ENCODE measurements at regions not wholly inside any gene's neighbourhood (a gene's known extent, or its start where the extent isn't known, plus 50 kb on each side); places are given as distances from the start of the nearest gene placed in this dataset.
"Not testable (repeated sequence)": the region's sequence is repeated elsewhere in the genome, so short reads cannot be mapped to it uniquely, and the experiment has no call there.

- peak; percentile 47 for DNase-seq (ENCODE audit: low spot score)
Measured at GRCh38 chr18:22816266-22817176, 116.6 kb upstream of the RBBP8 start.

DNA sequence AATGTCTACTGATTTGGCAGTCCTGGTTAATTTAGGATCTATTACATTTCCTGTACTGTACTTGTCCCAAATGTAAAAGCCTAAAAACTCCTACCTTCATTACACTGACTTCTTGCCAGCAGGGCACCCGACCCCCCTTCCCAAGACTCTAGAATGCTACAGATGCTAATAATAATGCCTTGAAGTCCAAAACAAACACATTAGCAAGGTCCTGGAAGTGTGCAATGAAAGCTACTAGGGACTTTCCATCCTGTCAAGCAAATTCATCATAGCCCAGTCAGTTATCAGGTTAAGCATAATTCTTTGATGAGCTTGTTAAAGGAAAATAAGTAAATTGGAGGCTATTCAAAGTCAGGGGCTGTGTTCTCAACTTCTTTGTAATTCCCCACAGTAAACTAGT is 115.3 kb upstream of the RBBP8 start:
- DNase-seq (ENCODE audit: low spot score): no peak

- peak; percentile 44 for DNase-seq (ENCODE audit: low spot score)
Measured at GRCh38 chr18:22822024-22822423, 111.1 kb upstream of the RBBP8 start.

- DNase-seq (ENCODE audit: low spot score): no peak
Measured at GRCh38 chr18:22822841-22823508, 110.2 kb upstream of the RBBP8 start.

- DNase-seq (ENCODE audit: low spot score): no peak
Measured at GRCh38 chr18:22826726-22827125, 106.4 kb upstream of the RBBP8 start.

DNA sequence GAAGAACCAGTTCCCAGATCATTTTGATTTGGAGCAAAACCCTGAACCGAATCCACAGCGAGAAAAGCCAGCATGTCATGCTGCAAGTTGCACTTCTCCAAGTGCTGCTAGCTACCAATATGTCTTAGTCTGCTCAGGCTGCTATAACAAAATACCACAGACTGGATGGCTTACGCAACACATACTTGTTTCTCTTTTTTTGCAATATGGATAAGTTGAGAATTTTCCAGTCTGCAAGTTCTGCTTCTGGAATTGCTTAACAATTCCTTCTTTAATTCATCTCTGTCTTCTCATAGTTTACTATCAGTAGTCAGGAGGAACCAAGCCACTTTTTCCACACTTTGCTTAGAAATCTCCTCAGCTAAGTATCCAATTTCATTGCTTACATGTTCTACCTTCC is 105.9 kb upstream of the RBBP8 start:
- no peak for DNase-seq (ENCODE audit: low spot score)

DNA sequence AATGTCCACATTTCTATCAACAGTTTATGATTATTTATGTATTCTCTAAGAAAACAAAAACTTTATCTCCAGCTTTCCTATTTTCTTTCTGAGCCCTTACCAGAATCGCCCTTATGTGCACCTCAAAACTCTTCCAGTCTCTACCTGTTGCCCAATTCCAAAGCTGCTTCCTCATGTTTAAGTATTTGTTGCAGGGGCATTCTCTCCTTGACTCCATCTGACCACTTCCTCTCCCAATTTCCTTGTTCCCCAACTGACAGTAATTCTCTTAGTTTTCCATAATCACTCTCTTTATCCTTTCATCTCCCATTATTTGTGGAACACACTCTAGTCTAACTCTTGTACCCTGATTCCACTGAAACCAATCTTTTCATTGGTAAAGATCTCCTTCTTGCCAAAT is 105.4 kb upstream of the RBBP8 start:
- no peak for DNase-seq (ENCODE audit: low spot score)

DNA sequence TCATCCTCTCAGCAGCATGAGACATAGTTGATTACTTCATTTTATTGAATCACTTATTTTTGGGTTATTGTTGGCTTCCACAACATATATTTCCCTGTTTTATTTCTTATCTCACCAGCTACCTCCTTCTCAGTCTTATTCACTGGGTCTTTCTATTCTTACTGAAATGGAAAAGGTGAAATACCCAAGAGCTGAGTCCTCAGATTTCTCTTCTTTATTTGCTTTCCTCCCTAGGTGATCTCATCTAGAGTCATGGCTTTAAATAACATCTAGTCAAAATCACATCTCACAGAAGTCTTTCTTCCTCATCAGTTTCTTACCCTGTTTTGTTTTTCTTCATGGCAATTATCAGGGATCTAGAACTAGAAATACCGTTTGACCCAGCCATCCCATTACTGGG is 105.0 kb upstream of the RBBP8 start:
- DNase-seq (ENCODE audit: low spot score): no peak

- DNase-seq (ENCODE audit: low spot score): not testable (repeated sequence)
Measured at GRCh38 chr18:22828583-22828982, 104.5 kb upstream of the RBBP8 start.

- no peak for DNase-seq (ENCODE audit: low spot score)
Measured at GRCh38 chr18:22829781-22830180, 103.3 kb upstream of the RBBP8 start.

DNA sequence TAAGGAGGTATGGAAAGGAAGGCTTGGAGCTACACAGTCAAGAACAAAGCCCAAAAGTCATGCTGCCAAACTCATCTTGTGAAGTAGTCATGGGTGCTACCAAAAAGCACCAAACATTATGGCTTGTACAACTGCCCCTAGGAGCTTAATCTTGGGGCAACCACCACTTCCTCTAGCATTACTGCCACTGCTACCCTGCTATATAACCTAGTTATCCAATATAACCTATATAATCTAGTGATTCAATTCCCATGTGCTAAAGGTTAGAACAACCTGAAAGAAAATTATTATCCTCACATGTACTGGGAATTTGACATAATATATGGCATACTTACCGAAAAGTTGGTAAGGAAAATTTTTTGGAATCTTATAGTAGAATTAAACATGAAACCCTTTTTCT is 102.6 kb upstream of the RBBP8 start:
- DNase-seq (ENCODE audit: low spot score): no peak

DNA sequence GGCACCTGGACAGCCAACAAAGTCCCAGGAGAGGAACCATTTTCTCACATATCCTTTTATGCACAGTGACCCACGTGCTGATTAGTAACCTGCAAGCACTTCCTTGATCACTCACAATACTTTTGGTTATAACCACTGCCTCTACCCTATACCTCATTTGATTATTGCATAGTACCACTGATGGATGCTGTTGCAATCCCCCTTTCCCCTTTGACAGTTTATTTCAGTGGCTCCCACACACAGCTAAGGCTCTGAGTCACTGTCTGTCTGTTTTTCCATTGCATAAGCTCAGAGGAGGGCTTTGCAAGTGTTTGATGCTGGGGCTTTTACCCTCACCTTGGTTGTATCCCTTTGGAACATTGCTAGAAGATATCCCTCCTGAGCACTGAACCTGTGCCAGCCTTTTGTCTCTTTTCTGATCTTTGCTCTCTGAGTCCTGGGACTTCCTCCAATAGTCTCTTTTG is 101.7 kb upstream of the RBBP8 start:
- DNase-seq (ENCODE audit: low spot score): no peak

GRCh38 chr18:22836932-22837331 is 96.2 kb upstream of the RBBP8 start:
- DNase-seq (ENCODE audit: low spot score): no peak

- no peak for DNase-seq (ENCODE audit: low spot score)
Measured at GRCh38 chr18:22838221-22838620, 94.9 kb upstream of the RBBP8 start.

DNA sequence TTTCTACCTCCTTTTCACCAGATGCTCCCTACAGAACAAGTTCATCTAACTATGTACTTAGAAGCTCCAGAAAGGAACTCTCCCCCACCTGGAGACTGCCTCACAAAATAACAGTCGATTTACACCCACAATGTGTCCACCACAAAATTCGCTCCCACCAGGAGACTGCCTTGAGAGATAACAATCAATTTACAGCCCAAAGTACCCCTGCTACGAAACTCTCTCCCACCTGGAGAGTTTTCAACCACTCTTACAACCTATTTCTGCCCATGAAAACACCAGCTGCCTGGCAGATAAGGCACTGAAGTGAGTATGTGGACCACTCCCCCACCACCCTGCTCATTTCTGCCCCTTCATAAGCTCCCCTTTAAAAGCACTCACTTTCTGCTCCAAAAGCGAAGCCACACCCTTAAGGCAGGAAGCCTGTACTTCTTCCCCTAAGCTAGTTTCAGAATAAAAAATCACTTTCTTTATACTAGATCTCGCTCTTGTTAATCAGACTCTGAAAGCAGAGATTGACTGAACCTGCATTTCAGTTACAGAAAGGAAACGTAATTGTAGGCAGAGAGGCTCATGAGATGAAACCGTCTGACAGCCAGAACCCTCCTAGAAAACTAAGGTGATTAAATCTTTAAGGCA is 94.4 kb upstream of the RBBP8 start:
- DNase-seq (ENCODE audit: low spot score): no peak

GRCh38 chr18:22839340-22839821 is 93.7 kb upstream of the RBBP8 start:
- DNase-seq (ENCODE audit: low spot score): no peak

DNA sequence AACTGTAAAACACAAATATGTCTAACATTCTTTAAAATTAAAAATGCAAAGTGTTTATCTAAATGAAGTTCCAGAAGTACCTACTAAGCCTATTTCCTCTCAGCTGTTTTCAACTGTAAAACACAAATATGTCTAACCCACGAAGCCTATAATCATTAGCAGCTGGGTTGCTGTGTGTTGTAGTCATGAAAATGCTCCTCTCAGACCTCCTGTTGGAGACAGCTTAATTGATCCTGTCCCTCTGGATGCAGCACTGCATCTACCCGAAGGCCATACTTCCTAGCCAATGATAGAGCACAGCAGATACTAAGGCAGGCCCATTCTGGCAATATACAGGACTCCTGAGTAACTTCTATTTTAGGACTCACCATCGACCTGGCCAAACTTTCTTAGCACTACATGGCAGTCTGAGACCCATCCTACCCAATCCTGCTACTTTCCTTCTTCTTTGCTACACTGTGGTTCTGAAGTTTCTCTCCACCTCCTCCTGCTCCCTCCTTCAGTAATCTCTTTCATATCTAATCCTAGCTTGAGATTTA is 92.5 kb upstream of the RBBP8 start:
- DNase-seq (ENCODE audit: low spot score): no peak

- DNase-seq (ENCODE audit: low spot score): no peak
Measured at GRCh38 chr18:22841840-22842239, 91.3 kb upstream of the RBBP8 start.

- peak; percentile 39 for DNase-seq (ENCODE audit: low spot score)
Measured at GRCh38 chr18:22844190-22844589, 88.9 kb upstream of the RBBP8 start.

DNA sequence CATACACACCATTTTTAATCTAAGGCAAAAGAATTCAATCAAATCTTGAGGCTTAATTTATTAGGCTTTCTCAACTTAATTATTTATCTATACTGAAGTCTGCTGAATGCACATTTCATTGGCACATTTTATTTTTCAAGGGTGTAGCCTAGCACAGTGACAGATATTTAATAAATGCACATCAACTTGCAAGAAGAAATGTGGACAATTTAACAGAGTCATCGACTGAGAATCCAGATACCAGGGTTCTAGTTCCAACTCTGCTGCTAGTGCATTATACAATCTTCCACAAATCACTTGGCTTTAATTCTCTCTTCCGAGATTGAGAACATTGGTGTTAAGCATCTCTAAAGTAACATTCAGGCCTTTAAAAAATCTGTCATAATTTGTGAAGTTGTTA is 88.5 kb upstream of the RBBP8 start:
- DNase-seq (ENCODE audit: low spot score): no peak

DNA sequence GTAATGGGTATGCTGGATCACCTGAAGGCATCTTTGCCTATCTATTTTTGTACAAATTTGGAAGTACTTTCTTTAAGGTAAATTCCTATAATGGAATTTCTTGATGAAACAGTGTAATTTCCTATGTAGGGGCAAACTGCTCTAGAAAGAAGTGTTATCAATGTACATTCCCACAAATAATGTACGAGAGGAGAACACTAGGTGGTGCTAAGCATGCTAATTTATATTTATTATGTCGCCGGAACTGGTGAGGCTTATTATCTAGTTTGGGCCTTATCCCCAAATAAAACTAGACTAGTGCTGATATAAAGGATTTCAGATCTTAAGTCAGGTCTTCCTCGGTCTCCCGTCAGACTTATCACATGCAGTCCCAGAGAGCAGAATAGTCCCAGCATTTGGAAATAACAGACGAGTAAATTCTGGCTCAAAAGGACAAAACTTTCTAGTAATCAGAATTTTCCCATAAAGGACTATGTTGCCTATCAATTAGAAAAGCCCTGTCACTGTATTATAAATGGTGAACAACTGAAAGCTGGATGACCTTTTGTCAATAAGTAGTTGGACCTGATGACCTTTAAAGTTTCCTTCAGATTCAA is 86.9 kb upstream of the RBBP8 start:
- DNase-seq (ENCODE audit: low spot score): no peak

DNA sequence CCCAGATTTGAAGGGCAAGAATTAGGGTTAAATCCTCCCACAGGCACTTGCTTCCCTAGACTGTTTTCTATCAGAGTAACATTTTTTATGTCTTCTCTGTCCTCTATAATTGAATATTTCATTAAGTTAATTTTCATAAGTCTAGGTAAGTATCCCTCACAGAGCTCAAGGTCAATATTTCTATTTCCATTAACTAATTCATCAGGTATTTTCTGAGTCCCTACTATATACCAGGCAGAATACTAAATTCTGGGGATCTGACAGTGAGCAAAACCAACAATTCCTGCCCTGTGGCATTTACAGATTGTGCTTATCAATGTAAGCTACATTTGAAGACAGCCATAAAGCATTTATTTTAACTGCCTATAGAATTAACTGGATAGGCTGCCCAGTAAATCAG is 86.4 kb upstream of the RBBP8 start:
- DNase-seq (ENCODE audit: low spot score): no peak
